H1 (cell line): ENCODE measurements at regions not wholly inside any gene's neighbourhood (a gene's known extent, or its start where the extent isn't known, plus 50 kb on each side); places are given as distances from the start of the nearest gene placed in this dataset.
A peak's percentile ranks its signal among the peaks of the same experiment; 100 is the strongest.

Experiments used
- CTCF ChIA-PET: fragments of 300-600 bp; sonication (Branson Sonifier 250); formaldehyde crosslinking; loops from one replicate; lab custom pipeline; 2021; ENCODE audit not compliant: partially characterized antibody; lab: Charles Lee
- POLR2A ChIA-PET: fragments of 300-600 bp; sonication (Branson Sonifier 250); formaldehyde crosslinking; loops from one replicate; lab custom pipeline; 2021; ENCODE audit warnings: inconsistent platforms; ENCODE audit not compliant: partially characterized antibody; lab: Charles Lee
- DNase-seq, 2 experiments: peaks; one replicate each; pipeline versions ENCODE4 v3.0.0 to v3.0.0-alpha.2; 2010 to 2022; ENCODE audit warnings: low spot score in 2 of 2, low read depth in 1 of 2, mixed read lengths in 1 of 2
- FAIRE-seq: peaks from 2 replicates; lab custom pipeline; 2011; peaks lifted over from hg19 to GRCh38; lab: Jason Lieb, UNC
- H2AFZ ChIP-seq: 2 replicates; pipeline ENCODE4 v1.8.1; 2012; ENCODE audit warnings: low read length, inconsistent platforms
- H2AK5ac ChIP-seq: 2 replicates; pipeline ENCODE4 v1.6.1; 2013; ENCODE audit warnings: low read depth, low read length
- H2BK120ac ChIP-seq: replicated peaks from 2 replicates; pipeline ENCODE3; 2013; ENCODE audit warnings: low read depth, low read length, inconsistent platforms
- H2BK12ac ChIP-seq: 2 replicates; pipeline ENCODE4 v1.6.1; 2013; ENCODE audit warnings: low read depth, low read length
- H2BK15ac ChIP-seq: 2 replicates; pipeline ENCODE4 v1.6.1; 2013; ENCODE audit warnings: low read length
- H2BK20ac ChIP-seq: 2 replicates; pipeline ENCODE4 v1.6.1; 2013; ENCODE audit warnings: low read length
- H2BK5ac ChIP-seq: 2 replicates; pipeline ENCODE4 v1.6.1; 2013; ENCODE audit warnings: low read depth, low read length
- H3K14ac ChIP-seq: 2 replicates; pipeline ENCODE4 v1.6.1; 2013; ENCODE audit warnings: inconsistent platforms; ENCODE audit not compliant: insufficient read length
- H3K18ac ChIP-seq: 2 replicates; pipeline ENCODE4 v1.6.1; 2013; ENCODE audit warnings: low read length; ENCODE audit errors: extremely low read depth
- H3K23ac ChIP-seq: 2 replicates; pipeline ENCODE4 v1.6.1; 2013; ENCODE audit warnings: inconsistent platforms; ENCODE audit not compliant: insufficient read length
- H3K23me2 ChIP-seq: 2 replicates; pipeline ENCODE4 v1.6.1; 2013; ENCODE audit warnings: low read depth, low read length
- H3K27ac ChIP-seq: 2 replicates; pipeline ENCODE4 v1.6.1; 2011; ENCODE audit warnings: low read depth, low read length, inconsistent platforms
- H3K27me3 ChIP-seq, 4 experiments: replicated peaks in 1 of 4; 1 replicate in 1 of 4; 2 replicates in 3 of 4; pipeline versions ENCODE4 v1.6.1 to v1.8.1; 2011 to 2013; ENCODE audit warnings: low read length in 3 of 4, mild to moderate bottlenecking in 3 of 4, inconsistent platforms in 2 of 4, mixed read lengths in 2 of 4, moderate library complexity in 1 of 4; ENCODE audit not compliant: control insufficient read depth in 3 of 4, insufficient read depth in 3 of 4; ENCODE audit errors: extremely low read depth in 1 of 4
- H3K36me3 ChIP-seq, 4 experiments: 2 replicates each; pipeline versions ENCODE4 v1.6.1 to v1.8.1; 2011 to 2013; ENCODE audit warnings: mild to moderate bottlenecking in 4 of 4, low read length in 3 of 4, moderate library complexity in 2 of 4, control low read depth in 1 of 4, inconsistent platforms in 1 of 4; ENCODE audit not compliant: insufficient read depth in 4 of 4, control insufficient read depth in 2 of 4
- H3K4ac ChIP-seq: replicated peaks from 2 replicates; pipeline ENCODE3; 2013; ENCODE audit warnings: low read length, low read depth, mixed read lengths, inconsistent platforms; ENCODE audit not compliant: insufficient read length
- H3K4me1 ChIP-seq, 4 experiments: replicated peaks in 1 of 4; 1 replicate in 1 of 4; 2 replicates in 3 of 4; pipeline versions ENCODE4 v1.6.1 to v1.8.1; 2011 to 2013; ENCODE audit warnings: low read length in 3 of 4, inconsistent platforms in 2 of 4, mixed read lengths in 1 of 4; ENCODE audit not compliant: insufficient read depth in 4 of 4, control insufficient read depth in 3 of 4
- H3K4me2 ChIP-seq, 2 experiments: 2 replicates each; pipeline versions ENCODE4 v1.6.1 to v1.8.1; 2011 to 2013; ENCODE audit warnings: low read depth in 2 of 2, low read length in 2 of 2, control low read depth in 1 of 2, inconsistent platforms in 1 of 2, mild to moderate bottlenecking in 1 of 2; ENCODE audit not compliant: insufficient read depth in 1 of 2
- H3K4me3 ChIP-seq, 4 experiments: fragments of 200-600, 300-600 bp in 1 of 4; sonication (generic), shearing (Covaris generic), sonication (Bioruptor Twin) in 1 of 4; 2 replicates each; pipeline versions ENCODE4 v1.5.1 to v1.8.1; 2011 to 2016; ENCODE audit warnings: low read length in 4 of 4, low read depth in 3 of 4, control low read depth in 2 of 4, inconsistent platforms in 2 of 4, mild to moderate bottlenecking in 2 of 4, mixed read lengths in 1 of 4, moderate library complexity in 1 of 4; ENCODE audit not compliant: insufficient read depth in 2 of 4; ENCODE audit errors: extremely low read depth in 1 of 4
- H3K56ac ChIP-seq: replicated peaks from 2 replicates; pipeline ENCODE3; 2013; ENCODE audit warnings: low read depth, mild to moderate bottlenecking, mixed read lengths, low read length, inconsistent platforms; ENCODE audit not compliant: insufficient read length
- H3K79me1 ChIP-seq: 2 replicates; pipeline ENCODE4 v1.6.1; 2013; ENCODE audit warnings: low read depth, low read length, control low read depth
- H3K79me2 ChIP-seq, 2 experiments: 2 replicates each; pipeline versions ENCODE4 v1.6.1 to v1.8.1; 2012 to 2013; ENCODE audit warnings: low read length in 2 of 2, mild to moderate bottlenecking in 2 of 2, inconsistent platforms in 1 of 2; ENCODE audit not compliant: insufficient read depth in 2 of 2, control insufficient read depth in 1 of 2
- H3K9ac ChIP-seq, 4 experiments: replicated peaks in 1 of 4; 1 replicate in 1 of 4; 2 replicates in 3 of 4; pipeline versions ENCODE4 v1.6.1 to v1.8.1; 2011 to 2013; ENCODE audit warnings: low read depth in 3 of 4, low read length in 3 of 4, control low read depth in 2 of 4, mild to moderate bottlenecking in 2 of 4, moderate library complexity in 2 of 4, inconsistent platforms in 1 of 4; ENCODE audit errors: extremely low read depth in 1 of 4
- H3K9me3 ChIP-seq, 2 experiments: 2 replicates each; pipeline versions ENCODE4 v1.6.1 to v1.8.1; 2012 to 2013; ENCODE audit warnings: mild to moderate bottlenecking in 2 of 2, moderate library complexity in 2 of 2, control low read depth in 1 of 2, inconsistent platforms in 1 of 2, low read depth in 1 of 2, low read length in 1 of 2, mixed read lengths in 1 of 2; ENCODE audit not compliant: insufficient read depth in 2 of 2
- H4K20me1 ChIP-seq, 2 experiments: replicated peaks in 1 of 2; 2 replicates each; pipeline versions ENCODE3 to v1.8.1; 2011 to 2013; ENCODE audit warnings: inconsistent platforms in 2 of 2, low read length in 2 of 2, mild to moderate bottlenecking in 1 of 2; ENCODE audit not compliant: insufficient read depth in 2 of 2, control insufficient read depth in 1 of 2
- H4K5ac ChIP-seq: 2 replicates; pipeline ENCODE4 v1.6.1; 2013; ENCODE audit warnings: low read length, low read depth, mixed read lengths, inconsistent platforms; ENCODE audit not compliant: insufficient read length
- H4K8ac ChIP-seq: 2 replicates; pipeline ENCODE4 v1.8.0; 2013; ENCODE audit warnings: mild to moderate bottlenecking, moderate library complexity, low read length, inconsistent platforms; ENCODE audit not compliant: insufficient read depth; ENCODE audit errors: extremely low read depth
- H4K91ac ChIP-seq: replicated peaks from 2 replicates; pipeline ENCODE3; 2013; ENCODE audit warnings: low read length, mixed read lengths, inconsistent platforms; ENCODE audit not compliant: insufficient read length
- CEBPB ChIP-seq: IDR thresholded peaks from 2 replicates; pipeline ENCODE4 v1.6.1; 2012; ENCODE audit warnings: low read depth, low read length
- JUND ChIP-seq: IDR thresholded peaks from 2 replicates; pipeline ENCODE4 v1.6.1; 2011; ENCODE audit warnings: mild to moderate bottlenecking, improper control_type of control experiment, low read length
- NRF1 ChIP-seq: IDR thresholded peaks from 2 replicates; pipeline ENCODE4 v1.6.1; 2011; ENCODE audit warnings: mild to moderate bottlenecking, low read depth, low read length, improper control_type of control experiment
- RAD21 ChIP-seq, 2 experiments: IDR thresholded peaks in 1 of 2; conservative IDR thresholded peaks in 1 of 2; 2 replicates each; pipeline ENCODE4 v1.6.1; 2011; ENCODE audit warnings: low read depth in 2 of 2, low read length in 2 of 2, improper control_type of control experiment in 1 of 2, inconsistent platforms in 1 of 2, mild to moderate bottlenecking in 1 of 2, moderate library complexity in 1 of 2
- WGBS, 2 experiments: shearing (Covaris generic) in 1 of 2; methylation state at CpG; one replicate each; pipeline versions ENCODE4 v1.1.6 to v1.1.7; 2013 to 2015; ENCODE audit warnings: low lambda C conversion rate in 2 of 2, mixed read lengths in 2 of 2, inconsistent platforms in 1 of 2, low coverage in 1 of 2, missing lambda C conversion rate in 1 of 2; ENCODE audit not compliant: insufficient replicate concordance in 2 of 2, insufficient coverage in 1 of 2, insufficient read length in 1 of 2; ENCODE audit errors: extremely low coverage in 1 of 2, missing lambda C conversion rate in 1 of 2; 5-methylcytosine and 5-hydroxymethylcytosine counted together
- TF ChIP-seq, protein P1 (sequence below): IDR thresholded peaks from 2 replicates; pipeline ENCODE4 v1.6.1; 2011; ENCODE audit warnings: low read length, improper control_type of control experiment

DNA sequence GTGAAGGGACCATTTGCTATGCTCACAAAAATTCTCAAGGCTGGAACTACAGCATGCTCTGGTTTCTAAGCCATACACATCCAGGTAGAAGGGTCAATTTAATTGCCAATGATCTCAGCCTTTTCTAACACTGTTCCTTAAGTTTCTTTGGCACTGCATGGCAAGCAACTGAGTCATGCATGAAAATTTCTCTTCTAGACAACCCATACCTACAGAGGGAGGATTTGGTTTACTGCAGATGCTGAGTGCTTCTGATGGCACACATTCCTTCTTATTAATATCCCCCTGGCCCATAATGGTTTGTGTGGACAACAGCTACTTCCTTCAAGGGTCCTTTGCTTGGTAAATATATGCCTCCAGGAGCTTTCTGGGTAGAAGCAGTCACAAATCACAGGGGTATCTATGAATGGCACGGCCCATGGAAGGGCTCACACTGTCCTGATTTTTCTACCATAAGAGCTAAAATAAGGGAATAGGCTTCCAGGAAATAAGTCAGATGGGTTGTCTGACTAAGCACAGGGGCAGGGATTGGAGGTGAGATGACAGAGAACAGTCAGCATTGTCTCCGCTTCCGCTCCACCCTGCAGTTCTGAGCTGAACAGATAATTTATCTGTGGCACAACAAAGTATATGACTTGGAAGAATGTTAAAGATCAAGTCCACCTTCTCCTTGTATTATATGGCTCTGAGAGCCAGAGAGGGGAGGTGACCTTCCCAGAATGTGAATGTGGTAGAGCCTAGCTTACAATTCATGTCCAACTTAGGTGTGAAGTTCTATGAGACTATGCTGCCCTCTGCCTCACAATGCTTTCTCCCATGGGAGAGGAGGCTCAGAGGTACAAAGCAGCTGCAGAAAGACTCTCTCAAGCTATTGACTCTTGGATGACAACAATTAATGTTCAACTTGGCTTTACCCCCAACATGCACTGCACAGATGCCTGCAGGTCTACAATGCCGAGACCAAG, 199.2 kb upstream of the TNP1 start:
- FAIRE-seq: no peak
- H3K27me3 ChIP-seq: no peaks in the 10 kb centered on the region
- no peak overlapping the region for H2BK20ac ChIP-seq
- WGBS, 2 experiments: 94% methylated on average over 4 of the region's 4 CpGs; no CpG with 5 or more reads in 1 of the 2 experiments
- H3K27ac ChIP-seq: no peak overlapping the region
- no peak overlapping the region for H2AFZ ChIP-seq
- no peak overlapping the region for H2AK5ac ChIP-seq
- H3K4me3 ChIP-seq: no peak overlapping the region
- H3K4me2 ChIP-seq: no peak overlapping the region
- no peak overlapping the region for H3K4ac ChIP-seq
- no peak overlapping the region for H3K14ac ChIP-seq
- CTCF ChIA-PET: interaction anchor here (0.8 to 1.2 kb wide), 7 partner anchors 10 to 654 kb away, joined by 3 to 4 read pairs (median 4); no protein-coding TSS in a partner anchor
- H2BK12ac ChIP-seq: no peak overlapping the region
- H3K4me1 ChIP-seq: 0 out of 7 replicates have a peak, but pooled peaks cover 0 to 2% (median 0%) of the 10 kb centered on the region in 4 experiments
- no peak overlapping the region for H3K23ac ChIP-seq
- H4K20me1 ChIP-seq: no peaks in the 10 kb centered on the region
- no peak overlapping the region for H2BK5ac ChIP-seq
- H3K9me3 ChIP-seq: no peaks in the 10 kb centered on the region
- DNase-seq: no peak
- H4K5ac ChIP-seq: no peak overlapping the region
- TF ChIP-seq JUND (no peak), CEBPB (no peak), NRF1 (no peak), RAD21 (IDR thresholded peaks at IDR 0.05 in 1 of 2, conservative IDR thresholded peaks at IDR 0.05 in 1 of 2; ENCODE audit: low read depth in 2 of 2, low read length in 2 of 2) (peak; percentile 22 to 39)
- TF ChIP-seq, protein P1, sequence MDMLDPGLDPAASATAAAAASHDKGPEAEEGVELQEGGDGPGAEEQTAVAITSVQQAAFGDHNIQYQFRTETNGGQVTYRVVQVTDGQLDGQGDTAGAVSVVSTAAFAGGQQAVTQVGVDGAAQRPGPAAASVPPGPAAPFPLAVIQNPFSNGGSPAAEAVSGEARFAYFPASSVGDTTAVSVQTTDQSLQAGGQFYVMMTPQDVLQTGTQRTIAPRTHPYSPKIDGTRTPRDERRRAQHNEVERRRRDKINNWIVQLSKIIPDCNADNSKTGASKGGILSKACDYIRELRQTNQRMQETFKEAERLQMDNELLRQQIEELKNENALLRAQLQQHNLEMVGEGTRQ: no peak
- no peak overlapping the region for H2BK15ac ChIP-seq
- no peak overlapping the region for H4K91ac ChIP-seq
- H3K56ac ChIP-seq: no peak overlapping the region
- no peaks in the 10 kb centered on the region for H3K79me2 ChIP-seq
- H3K9ac ChIP-seq: no peak overlapping the region
- no peaks in the 10 kb centered on the region for H3K23me2 ChIP-seq
- H2BK120ac ChIP-seq: no peak overlapping the region
- no peak overlapping the region for H3K18ac ChIP-seq
- no peak overlapping the region for H4K8ac ChIP-seq
- H3K79me1 ChIP-seq: no peaks in the 10 kb centered on the region
- no peaks in the 10 kb centered on the region for H3K36me3 ChIP-seq
- POLR2A ChIA-PET: interaction anchor here (1.0 kb wide), 1 partner anchor 10 kb away, joined by 6 read pairs; no protein-coding TSS in a partner anchor
